HuH-7 (cell line): ENCODE measurements at regions not wholly inside any gene's neighbourhood (a gene's known extent, or its start where the extent isn't known, plus 50 kb on each side); places are given as distances from the start of the nearest gene placed in this dataset.

ENCODE experiments used
- DNase-seq: peaks from one replicate; pipeline ENCODE4 v3.0.0; 2011; ENCODE audit warnings: low spot score

DNA sequence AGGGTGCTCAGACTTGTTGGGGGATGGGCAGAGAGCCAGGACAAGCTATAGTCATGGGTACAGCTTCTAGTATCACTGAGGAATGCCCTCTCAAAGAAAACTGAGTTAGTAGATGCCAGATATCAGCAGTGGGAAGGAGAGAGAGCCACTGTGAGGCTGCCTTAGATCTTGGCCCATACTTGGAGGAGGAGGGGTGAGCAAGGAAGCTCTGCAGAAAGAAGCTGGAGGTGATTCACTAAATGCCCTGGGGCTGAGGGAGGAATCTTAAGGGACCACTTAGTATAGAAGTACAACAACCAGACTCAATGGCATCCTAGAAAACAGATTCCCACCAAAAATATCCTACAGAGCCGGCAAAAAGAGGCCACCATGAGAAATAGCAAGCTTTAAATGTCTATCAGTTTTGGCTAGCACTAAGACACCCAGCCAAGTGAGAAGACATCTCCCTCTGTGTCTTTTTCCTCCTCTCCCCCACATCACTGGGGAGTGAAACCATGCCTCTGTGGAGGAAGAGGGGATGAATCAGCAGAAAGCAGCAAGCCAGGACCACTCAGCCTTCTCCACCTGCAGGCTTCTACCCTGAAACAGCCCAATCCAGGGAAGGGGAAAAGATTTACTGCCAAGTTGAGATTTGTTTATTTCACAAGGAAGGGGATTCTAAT, 282.5 kb upstream of the STT3B start:
- DNase-seq, result no peak

DNA sequence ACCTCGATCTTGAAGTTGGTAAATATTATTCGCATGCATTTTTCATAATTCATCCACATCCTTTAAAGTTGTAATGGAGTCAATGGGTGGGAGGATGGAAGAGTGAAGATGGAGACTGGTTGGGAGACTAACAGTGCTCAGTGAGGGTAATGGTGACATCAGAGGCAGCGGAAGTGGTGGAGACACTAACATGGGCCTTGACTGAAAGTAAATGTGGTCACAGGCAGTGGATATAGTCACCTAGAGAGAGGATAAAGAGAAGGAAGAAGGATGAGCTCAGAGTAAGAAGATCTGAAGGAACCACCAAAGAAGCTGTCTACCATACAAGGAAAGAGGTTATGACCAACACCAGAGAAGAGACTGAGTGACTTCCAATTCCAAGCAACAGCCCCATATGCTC, 281.6 kb upstream of the STT3B start:
- DNase-seq, result no peak

DNA sequence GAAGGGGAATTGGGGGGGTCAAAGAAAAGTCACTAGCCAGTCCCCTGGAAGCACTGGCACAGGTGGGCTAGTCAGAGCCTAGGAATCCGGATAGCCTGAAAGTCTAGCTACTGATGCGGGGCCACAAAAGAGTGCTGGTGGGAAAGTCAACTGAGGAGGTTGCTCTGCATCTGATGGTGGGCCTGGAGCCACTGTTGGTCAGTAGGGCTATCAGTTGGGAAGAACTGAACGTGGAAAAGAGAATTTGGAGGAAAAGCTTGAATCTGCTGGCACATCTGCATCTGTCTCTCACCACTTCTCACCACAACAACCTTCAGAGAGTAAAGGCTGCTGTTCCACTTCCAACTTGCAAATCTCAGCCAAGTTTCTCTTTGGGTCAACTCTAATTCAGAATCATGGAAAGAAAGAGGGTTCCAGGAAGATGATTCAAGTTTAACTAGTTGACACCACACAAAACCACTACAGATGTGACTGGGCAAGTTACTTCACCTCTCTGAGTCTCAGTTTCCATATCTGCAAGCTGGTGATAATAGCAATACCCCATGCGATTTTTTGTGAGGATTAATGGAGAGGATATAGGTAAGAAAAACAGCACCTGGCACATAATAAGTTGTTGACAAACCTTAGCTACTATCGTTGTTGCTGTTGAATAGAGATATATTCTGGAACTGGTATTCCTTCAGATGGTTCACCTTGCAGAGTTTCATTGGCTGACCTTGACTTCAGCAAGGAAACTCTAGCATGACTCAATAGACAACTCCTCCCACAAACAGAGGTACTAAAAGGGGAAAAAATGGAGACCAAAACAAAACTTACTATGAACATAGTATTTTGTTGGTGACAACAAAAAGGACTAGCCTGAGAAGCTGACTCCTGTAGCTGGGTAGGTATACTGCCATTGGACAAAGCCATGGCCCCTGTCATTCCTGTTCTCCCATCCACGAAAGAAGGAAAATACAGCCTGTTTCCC, 280.2 kb upstream of the STT3B start:
- DNase-seq, result no peak

DNA sequence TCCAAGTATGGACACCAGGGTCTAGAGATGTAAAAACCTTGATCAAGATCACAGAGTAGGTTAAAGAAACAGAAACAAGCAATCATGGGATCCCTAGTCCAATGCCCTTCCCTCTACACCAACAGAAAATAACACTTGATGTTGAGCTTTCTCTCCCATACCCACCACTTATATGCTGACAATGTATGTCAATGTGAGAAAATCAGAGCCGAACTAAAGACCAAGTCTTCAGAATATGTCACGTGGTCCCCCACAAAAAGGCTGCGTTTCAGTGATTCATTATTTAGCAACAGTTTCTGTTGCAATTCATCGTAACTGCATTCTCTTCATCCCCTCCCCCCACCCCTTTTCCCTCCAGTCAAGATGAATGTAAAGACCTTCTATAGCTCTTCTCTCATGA, 278.9 kb upstream of the STT3B start:
- no peak for DNase-seq

DNA sequence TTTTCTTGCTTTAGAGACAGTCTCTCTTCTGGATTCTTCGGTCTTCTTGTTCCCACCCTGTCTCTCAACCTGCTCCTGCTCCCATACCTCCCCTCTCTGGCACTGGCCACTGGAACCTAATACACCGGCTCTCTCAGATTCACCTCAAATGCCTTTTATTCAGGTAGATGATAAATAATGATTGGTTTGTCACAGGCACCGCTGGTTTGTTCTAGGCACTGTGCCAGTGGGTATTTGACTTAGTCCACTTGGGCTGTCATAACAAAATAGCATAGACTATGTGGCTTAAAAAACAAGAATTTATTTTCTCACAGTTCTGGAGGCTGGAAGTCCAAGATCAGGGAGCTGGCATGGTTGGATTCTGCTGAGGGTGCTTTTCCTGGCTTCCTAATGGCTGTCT, 278.2 kb upstream of the STT3B start:
- DNase-seq, result no peak

DNA sequence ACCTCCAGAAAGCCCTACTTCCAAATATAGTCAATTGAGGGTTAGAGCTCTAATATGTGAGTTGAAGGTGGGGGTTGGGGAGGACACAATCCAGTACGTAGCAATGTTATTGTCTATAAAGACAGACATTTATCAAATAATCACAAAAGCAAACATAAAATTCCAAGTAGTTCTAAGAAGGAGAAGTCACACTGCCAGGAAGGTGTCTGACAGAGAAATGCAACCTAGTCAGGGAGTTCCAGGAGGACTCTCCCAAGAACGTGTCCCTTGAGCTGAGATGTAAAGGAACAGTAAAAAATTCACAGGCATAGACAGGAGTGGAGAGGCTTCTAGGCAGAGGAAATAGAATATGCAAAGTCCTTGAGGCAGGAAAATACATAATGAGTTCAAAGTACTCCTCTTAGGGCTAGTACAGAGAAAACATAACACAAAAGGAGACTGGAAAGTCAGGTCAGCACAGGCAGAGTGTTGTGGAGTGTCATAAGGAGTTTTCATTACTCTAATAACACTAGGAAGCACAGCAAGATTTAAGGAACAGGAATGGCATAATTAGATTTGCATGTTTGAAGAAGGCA, 277.6 kb upstream of the STT3B start:
- DNase-seq, result no peak

DNA sequence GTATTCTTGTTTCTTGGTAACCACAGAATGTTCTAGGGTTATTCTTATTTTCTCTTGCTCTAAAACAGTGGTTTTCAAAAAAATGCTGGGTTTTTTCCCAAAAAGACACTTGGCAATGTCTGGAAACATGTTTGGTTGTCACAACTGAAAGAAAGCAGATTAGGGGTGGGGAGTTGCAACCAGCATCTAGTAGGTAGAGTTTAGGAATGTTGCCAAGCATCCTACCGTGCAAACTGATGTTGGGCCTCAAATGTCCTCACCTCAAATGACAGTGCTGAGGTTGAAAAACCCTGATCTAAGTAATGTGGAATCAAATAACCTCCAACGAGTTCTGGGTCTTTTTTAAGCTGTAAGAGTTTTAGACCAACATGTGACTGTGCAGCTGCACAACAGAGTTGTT, 270.5 kb upstream of the STT3B start:
- DNase-seq, result no peak

DNA sequence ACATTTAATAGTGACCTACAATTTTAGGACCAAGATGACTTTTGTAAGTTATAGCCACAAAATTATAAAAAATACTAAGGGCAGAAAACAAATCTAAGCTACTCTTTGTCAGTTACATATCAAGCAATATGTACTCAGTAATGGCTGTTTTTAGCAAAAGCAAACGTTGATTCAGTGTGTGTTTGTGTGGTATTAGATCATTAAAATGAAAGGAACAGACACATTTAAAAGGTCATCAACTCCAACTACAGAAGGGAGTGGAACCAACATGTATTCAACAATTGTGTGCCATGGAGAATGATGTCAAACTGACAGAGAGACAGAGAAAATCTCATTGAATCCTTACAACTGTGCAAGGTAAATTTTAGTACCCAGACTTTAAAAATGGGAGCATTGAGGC, 268.8 kb upstream of the STT3B start:
- DNase-seq, result no peak

DNA sequence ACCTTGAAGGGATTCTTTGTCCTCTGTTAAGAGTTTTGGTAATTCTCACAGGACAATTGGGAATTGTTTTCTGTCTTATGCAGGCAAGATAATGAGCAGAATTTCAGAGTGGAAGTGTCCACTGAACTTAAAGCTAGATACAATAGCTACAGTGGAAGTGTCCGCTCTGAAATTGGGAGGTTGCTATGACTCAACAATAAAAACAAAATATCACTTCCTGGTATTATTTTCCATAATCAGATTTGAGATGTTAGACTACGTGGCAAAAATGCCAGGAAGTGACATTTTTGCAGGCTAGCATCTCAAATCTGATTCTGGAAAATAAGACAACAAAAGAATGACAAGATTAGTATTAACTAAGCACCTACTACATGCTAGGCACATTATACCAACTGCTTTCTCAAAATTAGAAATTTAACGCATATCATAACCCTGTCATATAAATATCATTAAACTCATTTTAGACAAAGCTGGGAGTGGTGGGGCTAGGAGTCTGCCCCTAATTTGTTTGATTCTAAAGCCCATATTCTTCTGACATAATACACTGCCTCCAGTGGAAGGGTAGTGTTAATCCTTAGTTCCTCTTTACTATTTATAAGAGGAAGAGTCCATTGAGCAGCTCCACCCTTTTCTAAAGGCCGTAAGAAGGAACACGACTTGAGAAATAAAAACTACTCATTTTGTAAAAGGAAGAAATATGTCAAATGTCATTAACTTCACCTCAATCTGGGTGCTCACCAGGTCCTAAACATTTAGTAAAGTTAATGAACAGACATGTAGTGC, 266.9 kb upstream of the STT3B start:
- DNase-seq, result no peak

DNA sequence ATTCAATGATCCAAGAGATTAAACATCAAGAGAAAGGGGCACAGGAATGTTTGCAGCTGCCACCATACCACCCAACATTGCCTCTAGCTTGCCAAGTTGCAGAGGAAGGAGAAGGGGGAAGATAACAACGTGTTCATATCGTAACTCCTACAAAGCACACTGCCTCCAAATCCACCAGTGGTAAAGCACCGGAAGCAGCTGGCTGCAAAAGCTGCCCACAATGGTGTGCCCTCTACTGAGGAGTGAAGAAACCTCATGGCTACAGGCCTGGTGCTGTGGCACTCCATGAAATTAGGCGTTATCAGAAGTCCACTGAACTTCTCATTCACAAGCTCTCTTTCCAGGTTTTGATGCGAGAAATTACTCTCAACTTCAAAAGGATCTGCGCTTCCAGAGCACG, 263.9 kb upstream of the STT3B start:
- no peak for DNase-seq

DNA sequence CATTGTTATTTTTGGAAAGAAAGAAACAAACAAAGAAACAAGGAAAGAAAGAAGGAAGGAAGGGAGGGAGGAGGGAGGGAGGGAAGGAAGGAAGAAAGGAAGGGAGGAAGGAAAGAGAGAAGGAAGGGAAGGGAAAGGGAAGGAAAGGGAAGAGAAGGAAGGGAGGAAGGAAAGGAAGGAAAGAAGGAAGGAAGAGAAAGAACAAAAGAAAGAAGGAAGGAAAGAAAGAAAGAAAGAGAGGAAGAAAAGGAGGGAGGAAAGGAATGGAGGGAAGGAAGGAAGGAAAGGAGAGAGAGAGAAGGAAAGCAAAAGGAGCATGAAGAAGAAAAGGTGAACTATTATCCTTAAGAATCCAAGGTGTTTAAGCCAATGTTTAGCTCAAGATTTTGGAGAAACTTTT, 262.7 kb upstream of the STT3B start:
- no peak for DNase-seq

DNA sequence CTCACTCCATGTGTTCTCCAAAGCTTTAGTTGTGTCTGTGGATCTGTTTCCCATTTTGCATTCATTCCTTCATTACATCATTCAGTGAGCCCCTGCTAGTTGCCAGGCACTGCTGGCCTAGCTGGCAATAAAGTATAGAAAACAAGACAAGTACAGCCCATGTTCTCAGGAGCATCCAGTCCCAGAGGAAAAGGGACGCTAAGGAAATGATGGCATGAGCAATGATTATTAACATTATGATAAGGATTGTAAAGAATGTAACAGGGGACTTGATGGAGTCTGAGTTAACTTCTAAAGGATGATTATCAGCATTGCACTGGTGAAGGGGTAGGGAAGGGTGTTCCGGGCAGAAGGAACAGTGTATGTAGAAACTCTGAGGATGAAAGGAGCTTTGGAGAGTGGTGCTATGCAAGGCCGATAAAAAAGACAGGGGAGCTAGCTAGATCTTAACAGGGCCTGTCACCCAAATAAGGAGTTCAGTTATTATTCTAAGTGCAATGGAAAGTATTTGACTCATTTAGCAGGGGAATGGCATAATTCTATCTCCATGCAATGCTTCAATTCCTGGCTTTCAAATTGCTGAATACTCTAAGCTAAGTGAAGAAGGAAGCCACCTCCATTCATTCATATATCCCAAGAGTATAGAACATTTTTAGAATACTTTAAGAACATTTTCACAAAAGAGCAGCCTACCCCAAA, 258.2 kb upstream of the STT3B start:
- DNase-seq, result no peak

DNA sequence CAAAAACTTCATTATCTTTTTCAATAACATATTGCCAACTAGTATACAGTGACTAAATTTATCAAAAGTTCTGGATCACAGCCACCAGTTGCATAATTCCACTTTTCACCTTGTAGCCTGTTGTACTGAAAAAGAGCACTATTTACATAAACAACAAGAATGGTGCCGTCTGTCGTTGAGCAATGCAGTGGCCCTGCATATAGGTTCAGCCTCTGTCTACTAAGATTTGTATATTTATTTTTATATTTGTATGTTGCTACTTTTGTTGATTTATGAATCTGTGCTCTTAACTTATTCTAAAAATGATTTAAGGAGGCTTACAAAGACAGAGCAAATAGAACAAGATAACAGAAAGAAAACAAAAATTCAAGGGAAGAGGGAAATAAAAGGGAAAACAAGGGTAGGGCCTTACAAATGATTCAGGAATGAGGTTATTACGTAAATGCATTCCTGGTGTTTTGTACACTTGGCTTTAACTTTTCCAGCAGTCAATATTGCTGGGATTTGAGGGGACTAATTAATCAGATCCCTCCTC, 257.6 kb upstream of the STT3B start:
- peak; percentile 33 for DNase-seq

DNA sequence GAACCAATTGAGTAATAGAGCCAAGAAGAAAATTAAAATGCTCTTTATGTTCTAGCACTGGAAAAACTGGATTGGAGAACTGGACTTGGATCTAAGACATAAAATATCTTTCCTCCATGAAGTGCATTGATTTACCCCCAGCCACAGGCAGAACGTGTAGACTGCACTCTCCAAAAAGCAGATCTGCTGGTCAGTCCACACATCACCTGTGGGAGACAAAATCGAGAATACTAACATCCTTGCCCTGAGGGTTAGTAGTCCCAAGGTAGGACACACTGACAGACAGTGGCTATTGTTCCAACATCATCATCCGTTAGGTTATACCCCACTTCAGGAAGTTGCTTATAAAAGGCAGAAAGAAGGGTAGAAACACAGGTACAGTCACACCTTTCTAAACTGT, 257.1 kb upstream of the STT3B start:
- DNase-seq, result no peak

DNA sequence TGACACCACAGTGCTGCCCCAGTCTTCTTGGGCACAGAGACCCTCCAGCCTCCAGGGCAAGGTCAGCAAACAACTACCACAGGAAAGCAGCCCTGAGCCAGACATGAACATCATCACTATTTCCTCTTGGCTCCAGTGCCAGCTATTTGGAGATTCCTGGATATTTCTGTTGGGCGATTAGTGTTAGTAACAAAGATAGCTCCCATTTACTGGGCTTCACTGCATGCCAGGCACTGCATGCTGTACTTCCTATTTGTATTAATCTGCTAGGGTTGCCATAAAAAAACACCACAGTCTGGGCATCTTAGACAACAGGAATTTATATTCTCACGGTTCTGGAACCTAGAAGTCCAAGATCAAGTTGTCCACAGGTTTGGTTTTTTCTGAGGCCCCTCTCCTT, 255.1 kb upstream of the STT3B start:
- DNase-seq, result no peak

DNA sequence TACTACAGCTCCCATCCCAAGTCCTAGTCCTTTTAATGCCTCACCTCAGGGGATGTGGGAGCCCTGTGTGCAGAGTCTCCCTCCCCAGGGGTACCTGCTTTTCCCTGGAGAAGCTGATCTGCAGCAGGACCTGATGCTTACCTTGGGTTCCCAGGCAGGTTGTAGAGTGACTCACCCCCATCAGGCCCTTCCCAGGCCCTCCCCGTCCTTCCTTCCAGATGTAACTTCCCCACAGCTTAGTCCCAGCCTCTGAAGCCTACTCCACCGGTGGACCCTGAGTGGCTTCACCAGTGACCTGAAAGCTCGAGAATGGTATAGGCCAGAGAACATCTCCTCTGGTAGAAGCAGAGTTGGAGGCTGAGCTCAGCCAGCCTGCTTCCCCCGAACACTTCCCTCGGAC, 254.2 kb upstream of the STT3B start:
- DNase-seq, result no peak

DNA sequence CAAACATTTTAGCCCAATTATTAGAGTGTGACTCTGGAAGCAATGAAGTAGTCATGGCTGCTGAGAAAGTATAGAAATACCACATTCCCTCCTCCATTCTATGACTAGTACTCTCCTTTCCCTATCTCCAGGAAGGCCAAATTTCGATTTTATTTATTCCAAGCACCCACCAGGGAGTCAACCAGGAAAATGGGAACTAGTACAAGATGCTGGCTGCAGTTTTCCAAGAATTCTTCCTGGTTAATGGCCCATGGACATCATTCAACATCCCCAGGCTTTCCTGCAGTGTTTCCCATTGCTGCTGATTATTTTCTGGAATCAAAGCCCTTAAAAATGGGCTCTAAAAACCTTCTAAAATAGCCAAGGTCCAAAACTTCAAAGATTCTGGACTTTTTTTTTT, 247.9 kb upstream of the STT3B start:
- no peak for DNase-seq

DNA sequence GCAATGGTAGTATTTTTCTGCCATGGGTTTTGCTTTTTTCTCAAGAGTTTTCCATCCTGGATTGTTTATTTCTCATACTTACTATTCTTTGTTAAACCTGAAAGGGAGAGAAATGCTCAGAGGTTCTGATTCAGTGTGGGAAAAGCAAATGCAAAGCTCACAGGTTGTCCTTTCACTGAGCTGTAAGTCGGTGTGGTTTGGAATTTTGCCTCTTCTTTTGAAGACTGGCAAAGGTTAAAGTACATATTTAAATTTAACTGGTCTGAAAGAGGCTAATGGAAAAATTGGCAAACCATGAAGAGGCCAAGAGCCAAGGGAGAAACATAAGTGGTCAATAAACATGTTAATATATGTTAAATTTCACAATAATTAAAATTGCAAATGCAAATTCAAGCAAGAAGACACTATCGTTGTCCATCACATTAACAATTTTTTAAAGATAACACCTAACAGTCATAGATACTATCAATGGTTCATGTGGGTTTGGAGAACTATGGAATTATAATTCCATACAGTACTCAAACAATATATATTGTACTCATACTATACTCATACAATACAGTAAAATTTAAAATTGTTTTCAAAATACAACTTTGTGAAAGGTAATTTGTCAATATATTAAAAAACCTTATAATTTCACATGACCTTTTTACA, 246.8 kb upstream of the STT3B start:
- no peak for DNase-seq

DNA sequence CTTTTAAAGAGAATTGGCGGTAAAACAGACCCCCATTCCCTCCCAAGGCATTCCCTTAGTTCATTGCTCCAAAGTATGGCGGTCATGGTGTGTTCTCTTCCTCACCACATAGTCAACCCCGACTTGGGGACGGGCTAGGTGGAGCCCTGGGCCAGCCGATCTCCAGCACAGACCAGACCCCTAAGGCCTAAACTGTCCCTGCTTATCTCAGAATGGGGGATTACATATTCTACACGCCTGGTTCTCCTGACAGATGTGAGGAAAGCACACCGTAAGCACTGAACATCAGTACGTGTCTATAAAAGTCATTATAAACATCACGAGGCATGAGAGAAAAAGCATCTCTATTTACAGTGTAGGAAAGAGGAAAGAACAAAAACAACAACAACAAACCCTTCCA, 244.5 kb upstream of the STT3B start:
- no peak for DNase-seq

DNA sequence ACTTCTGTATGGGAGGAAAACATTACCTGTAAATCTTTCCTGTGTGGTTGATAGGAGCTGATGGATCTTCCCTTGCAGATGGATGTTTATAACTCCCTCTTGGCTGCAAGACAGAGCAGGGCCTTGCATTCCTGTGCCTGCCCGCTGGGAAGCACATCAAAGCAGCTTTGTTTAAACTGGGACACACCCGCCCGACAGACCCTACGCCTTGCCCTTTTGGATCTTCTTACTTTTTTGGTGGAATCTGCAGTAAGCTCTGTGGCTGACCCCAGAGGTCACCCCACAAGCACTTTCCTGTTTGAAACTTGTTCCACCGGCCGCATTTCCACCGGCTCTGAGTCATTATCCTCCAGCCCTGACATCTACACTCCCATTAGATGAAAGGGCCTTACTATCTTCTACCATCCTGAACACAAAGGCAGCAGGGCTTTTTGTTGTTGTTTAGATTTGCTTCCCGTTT, 244.1 kb upstream of the STT3B start:
- DNase-seq, result peak; percentile 58

DNA sequence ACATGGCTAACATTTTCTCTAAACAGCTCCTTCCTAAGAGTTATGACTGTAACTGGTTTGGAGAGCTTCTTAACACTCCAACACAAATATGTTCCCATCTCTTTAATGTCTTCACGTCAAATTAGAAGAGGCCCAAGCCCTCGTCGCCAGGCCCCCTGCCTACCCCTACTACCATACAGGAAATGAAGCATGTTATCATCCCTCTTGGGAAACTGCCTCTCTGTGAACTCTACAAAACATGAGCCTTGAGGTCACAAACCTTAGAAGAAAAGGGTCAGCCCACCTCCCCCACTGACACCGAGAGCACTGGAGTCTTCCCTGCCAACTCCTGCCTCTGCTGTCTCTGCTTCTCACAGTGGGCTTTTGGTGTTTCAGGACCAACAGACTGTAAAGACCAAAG, 243.1 kb upstream of the STT3B start:
- DNase-seq, result no peak
